ENCODE measurements at regions not wholly inside any gene's neighbourhood (a gene's known extent, or its start where the extent isn't known, plus 50 kb on each side); places are given as distances from the start of the nearest gene placed in this dataset.

- Histone ChIP-seq H3K4me3 (no peak overlapping the region), H3K27me3 (no peaks in the 10 kb centered on the region), H3K4me1 (no peaks in the 10 kb centered on the region), H3K9ac (ENCODE audit: low read depth in 2 of 2, low read length in 2 of 2) (no peak overlapping the region), H3K9me3 (no peaks in the 10 kb centered on the region), H3K36me3 (no peaks in the 10 kb centered on the region), H3K27ac (no peak overlapping the region)
- TF ChIP-seq CTCF (IDR thresholded peaks at IDR 0.05): no peak
- intact Hi-C loops (cut with DNase I): no loop called here
- no peak for DNase-seq
Measured at GRCh38 chr17:68710035-68710780, 109.0 kb upstream of the FAM20A start.

GRCh38 chr17:68709461-68709860 lies 108.3 kb upstream of the FAM20A start:
- no peak for TF ChIP-seq CTCF (IDR thresholded peaks at IDR 0.05)
- Histone ChIP-seq H3K9me3 (no peaks in the 10 kb centered on the region), H3K4me3 (no peak overlapping the region), H3K36me3 (no peaks in the 10 kb centered on the region), H3K27me3 (no peaks in the 10 kb centered on the region), H3K9ac (ENCODE audit: low read depth in 2 of 2, low read length in 2 of 2) (no peak overlapping the region), H3K27ac (no peak overlapping the region), H3K4me1 (no peaks in the 10 kb centered on the region)
- intact Hi-C loops (cut with DNase I): no loop called here
- DNase-seq: no peak

GRCh38 chr17:68707031-68707430 lies 105.9 kb upstream of the FAM20A start:
- no peaks in the 10 kb centered on the region for H3K4me1 ChIP-seq
- no peak overlapping the region for H3K27ac ChIP-seq
- H3K36me3 ChIP-seq: no peaks in the 10 kb centered on the region
- TF ChIP-seq CTCF (IDR thresholded peaks at IDR 0.05): no peak
- H3K4me3 ChIP-seq: no peak overlapping the region
- intact Hi-C loops (cut with DNase I): no loop called here
- no peaks in the 10 kb centered on the region for H3K9me3 ChIP-seq
- DNase-seq: no peak
- H3K27me3 ChIP-seq: no peaks in the 10 kb centered on the region
- no peak overlapping the region for H3K9ac ChIP-seq (ENCODE audit: low read depth in 2 of 2, low read length in 2 of 2)

- Histone ChIP-seq H3K27ac (no peak overlapping the region), H3K27me3 (no peaks in the 10 kb centered on the region), H3K36me3 (no peaks in the 10 kb centered on the region), H3K9ac (ENCODE audit: low read depth in 2 of 2, low read length in 2 of 2) (no peak overlapping the region), H3K9me3 (no peaks in the 10 kb centered on the region), H3K4me1 (no peaks in the 10 kb centered on the region), H3K4me3 (no peak overlapping the region)
- no peak for TF ChIP-seq CTCF (IDR thresholded peaks at IDR 0.05)
- DNase-seq: no peak
- intact Hi-C loops (cut with DNase I): no loop called here
Measured at GRCh38 chr17:68706356-68706920, 105.3 kb upstream of the FAM20A start.

GRCh38 chr17:68705714-68706076 lies 104.5 kb upstream of the FAM20A start:
- Histone ChIP-seq H3K27me3 (no peaks in the 10 kb centered on the region), H3K4me1 (no peaks in the 10 kb centered on the region), H3K4me3 (no peak overlapping the region), H3K27ac (no peak overlapping the region), H3K9ac (ENCODE audit: low read depth in 2 of 2, low read length in 2 of 2) (no peak overlapping the region), H3K36me3 (no peaks in the 10 kb centered on the region), H3K9me3 (no peaks in the 10 kb centered on the region)
- intact Hi-C loops (cut with DNase I): no loop called here
- no peak for DNase-seq
- TF ChIP-seq CTCF (IDR thresholded peaks at IDR 0.05): no peak

All from colonic mucosa (tissue), 4 donors.